SK-N-SH (cell line): ENCODE measurements at regions not wholly inside any gene's neighbourhood (a gene's known extent, or its start where the extent isn't known, plus 50 kb on each side); places are given as distances from the start of the nearest gene placed in this dataset.

Experiments
- CTCF ChIP-seq: fragments of 200-600 bp; sonication (generic); IDR thresholded peaks from 2 replicates; pipeline ENCODE4 v1.6.1; 2017; ENCODE audit warnings: antibody characterized with exemption, mild to moderate bottlenecking, moderate library complexity
- ELF1 ChIP-seq: IDR thresholded peaks from 2 replicates; pipeline ENCODE4 v1.4.0; 2012
- EP300 ChIP-seq, 2 experiments: IDR thresholded peaks; 2 replicates each; pipeline versions ENCODE4 v1.4.0 to v1.6.1; 2012; ENCODE audit warnings: borderline replicate concordance in 1 of 2, low read depth in 1 of 2, low read length in 1 of 2
- GABPA ChIP-seq: IDR thresholded peaks from 2 replicates; pipeline ENCODE4 v1.4.0; 2012; ENCODE audit warnings: low read depth, mild to moderate bottlenecking
- POLR2AphosphoS5 ChIP-seq: IDR thresholded peaks from 2 replicates; pipeline ENCODE4 v1.6.1; 2012; ENCODE audit warnings: low read depth, low read length
- RXRA ChIP-seq: IDR thresholded peaks from 2 replicates; pipeline ENCODE4 v1.4.0; 2012; ENCODE audit warnings: low read depth, mild to moderate bottlenecking, borderline replicate concordance

GRCh38 chr6:147829418-147829817 is 320.9 kb downstream of the SAMD5 start:
- TF ChIP-seq CTCF (no peak), ELF1 (no peak), POLR2AphosphoS5 (no peak), GABPA (no peak), EP300 (IDR thresholded peaks at IDR 0.05; ENCODE audit: borderline replicate concordance in 1 of 2, low read depth in 1 of 2, low read length in 1 of 2) (no peak), RXRA (no peak)
